ENCODE measurements at regions not wholly inside any gene's neighbourhood (a gene's known extent, or its start where the extent isn't known, plus 50 kb on each side); places are given as distances from the start of the nearest gene placed in this dataset.

DNA sequence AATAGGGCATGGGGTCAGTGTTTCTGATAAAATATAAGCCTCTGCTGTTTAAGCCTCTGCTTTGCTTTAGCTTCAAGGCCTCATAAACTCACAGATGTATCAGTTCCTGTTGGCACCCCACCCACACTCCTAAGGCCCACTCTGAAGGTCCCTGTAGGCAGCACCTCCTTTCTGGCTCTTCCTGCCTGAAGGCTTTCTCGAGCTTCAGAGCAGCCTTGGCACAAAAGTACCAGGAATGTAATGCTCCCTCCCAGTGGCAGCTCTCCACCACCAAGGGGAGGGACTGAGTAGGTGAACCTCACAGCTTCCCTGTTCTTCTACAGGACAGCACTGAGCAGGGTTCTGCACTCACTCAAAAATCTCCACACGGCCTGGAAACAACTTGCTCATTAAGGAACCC, 102.2 kb downstream of the ABHD5 start:
- 10 to 30% methylated on average over 1 of the region's 2 CpGs for WGBS, 2 donors
- no peak for DNase-seq
- no peaks in the 10 kb centered on the region for H3K4me1 ChIP-seq

DNA sequence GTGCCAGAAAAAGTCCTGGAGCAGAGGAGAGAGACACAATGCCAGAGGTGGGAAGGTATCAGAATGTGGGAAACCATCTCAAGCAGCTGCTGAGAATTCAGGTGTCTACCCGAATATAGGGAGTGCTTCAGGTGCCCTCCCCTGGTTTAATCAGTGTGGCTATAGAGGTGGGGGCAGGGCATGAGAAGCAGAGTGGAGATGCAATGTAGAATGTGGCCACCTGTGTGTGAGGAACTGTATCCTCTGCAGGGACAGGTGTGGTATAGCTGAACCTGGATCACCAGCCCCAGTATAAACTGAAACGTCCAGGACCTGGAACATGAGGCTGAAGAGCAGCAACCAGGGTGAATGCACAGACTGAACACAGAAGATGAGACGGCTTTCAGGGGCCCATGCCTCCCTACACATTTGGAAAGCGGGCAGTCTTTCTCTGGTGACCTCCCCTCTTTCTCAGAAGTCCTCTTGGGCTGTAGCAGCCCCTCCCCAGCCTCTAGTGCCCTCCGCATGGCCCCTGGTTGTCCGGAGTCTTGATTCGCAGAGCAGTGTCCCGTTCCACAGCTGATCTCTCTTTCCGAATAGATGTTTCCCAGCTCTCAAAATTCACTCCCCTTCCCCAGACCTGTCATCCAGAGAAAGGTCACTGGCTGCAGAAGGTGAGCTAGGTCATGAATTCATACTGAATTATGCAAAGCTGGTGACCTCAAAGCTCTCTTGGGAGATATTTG, 103.1 kb downstream of the ABHD5 start:
- Histone ChIP-seq H3K4me1 (no peaks in the 10 kb centered on the region), H3K36me3 (no peaks in the 10 kb centered on the region), H3K4me3 (no peak overlapping the region), H3K9me3 (no peaks in the 10 kb centered on the region), H3K27ac (no peak overlapping the region), H3K27me3 (peaks cover 0 to 14% (median 0%) of the 10 kb centered on the region in 4 donors)
- TF ChIP-seq, protein P1, sequence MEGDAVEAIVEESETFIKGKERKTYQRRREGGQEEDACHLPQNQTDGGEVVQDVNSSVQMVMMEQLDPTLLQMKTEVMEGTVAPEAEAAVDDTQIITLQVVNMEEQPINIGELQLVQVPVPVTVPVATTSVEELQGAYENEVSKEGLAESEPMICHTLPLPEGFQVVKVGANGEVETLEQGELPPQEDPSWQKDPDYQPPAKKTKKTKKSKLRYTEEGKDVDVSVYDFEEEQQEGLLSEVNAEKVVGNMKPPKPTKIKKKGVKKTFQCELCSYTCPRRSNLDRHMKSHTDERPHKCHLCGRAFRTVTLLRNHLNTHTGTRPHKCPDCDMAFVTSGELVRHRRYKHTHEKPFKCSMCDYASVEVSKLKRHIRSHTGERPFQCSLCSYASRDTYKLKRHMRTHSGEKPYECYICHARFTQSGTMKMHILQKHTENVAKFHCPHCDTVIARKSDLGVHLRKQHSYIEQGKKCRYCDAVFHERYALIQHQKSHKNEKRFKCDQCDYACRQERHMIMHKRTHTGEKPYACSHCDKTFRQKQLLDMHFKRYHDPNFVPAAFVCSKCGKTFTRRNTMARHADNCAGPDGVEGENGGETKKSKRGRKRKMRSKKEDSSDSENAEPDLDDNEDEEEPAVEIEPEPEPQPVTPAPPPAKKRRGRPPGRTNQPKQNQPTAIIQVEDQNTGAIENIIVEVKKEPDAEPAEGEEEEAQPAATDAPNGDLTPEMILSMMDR (IDR thresholded peaks at IDR 0.05): no peak
- TF ChIP-seq POLR2A (IDR thresholded peaks at IDR 0.05): no peak
- DNase-seq: no peak
- intact Hi-C loops (cut with DNase I): no loop called here
- 76 to 84% methylated on average over 9 of the region's 9 CpGs for WGBS, 2 donors

More for the DNA sequence above, 102.2 kb downstream of the ABHD5 start:
- intact Hi-C loops (cut with DNase I): no loop called here
- no peaks in the 10 kb centered on the region for H3K36me3 ChIP-seq
- TF ChIP-seq, protein P1 (IDR thresholded peaks at IDR 0.05): no peak
- no peak for TF ChIP-seq POLR2A (IDR thresholded peaks at IDR 0.05)
- H3K9me3 ChIP-seq: no peaks in the 10 kb centered on the region
- no peak overlapping the region for H3K4me3 ChIP-seq
- no peak overlapping the region for H3K27ac ChIP-seq
- H3K27me3 ChIP-seq: peaks cover 0 to 14% (median 0%) of the 10 kb centered on the region in 4 donors

DNA sequence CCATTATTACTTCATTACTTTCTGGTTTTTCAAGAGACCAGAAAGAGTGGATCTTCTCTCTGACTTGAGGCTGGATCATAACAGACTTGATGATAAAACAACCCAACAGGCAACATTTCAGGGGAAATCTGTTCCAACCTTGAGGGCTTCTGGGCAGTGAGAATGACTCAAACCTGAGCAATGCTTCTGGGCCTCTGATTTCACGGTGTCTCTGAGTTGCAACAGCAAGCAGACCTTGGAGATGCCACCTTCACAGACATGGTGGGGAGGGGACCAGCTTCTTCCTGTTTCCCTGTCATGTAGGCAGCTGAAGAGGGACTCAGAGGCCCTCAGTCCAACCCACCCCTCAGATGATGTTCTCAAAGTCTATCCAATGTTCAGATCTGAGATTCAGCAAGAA, 104.0 kb downstream of the ABHD5 start:
- intact Hi-C loops (cut with DNase I): no loop called here
- Histone ChIP-seq H3K9me3 (no peaks in the 10 kb centered on the region), H3K27me3 (peaks cover 0 to 10% (median 0%) of the 10 kb centered on the region in 4 donors), H3K4me3 (no peak overlapping the region), H3K36me3 (no peaks in the 10 kb centered on the region), H3K27ac (no peak overlapping the region), H3K4me1 (no peaks in the 10 kb centered on the region)
- no peak for TF ChIP-seq POLR2A (IDR thresholded peaks at IDR 0.05)
- TF ChIP-seq, protein P1 (IDR thresholded peaks at IDR 0.05): no peak
- 30 to 88% methylated on average over 1 of the region's 1 CpG for whole genome bisulfite sequencing, 2 donors
- DNase-seq: no peak

DNA sequence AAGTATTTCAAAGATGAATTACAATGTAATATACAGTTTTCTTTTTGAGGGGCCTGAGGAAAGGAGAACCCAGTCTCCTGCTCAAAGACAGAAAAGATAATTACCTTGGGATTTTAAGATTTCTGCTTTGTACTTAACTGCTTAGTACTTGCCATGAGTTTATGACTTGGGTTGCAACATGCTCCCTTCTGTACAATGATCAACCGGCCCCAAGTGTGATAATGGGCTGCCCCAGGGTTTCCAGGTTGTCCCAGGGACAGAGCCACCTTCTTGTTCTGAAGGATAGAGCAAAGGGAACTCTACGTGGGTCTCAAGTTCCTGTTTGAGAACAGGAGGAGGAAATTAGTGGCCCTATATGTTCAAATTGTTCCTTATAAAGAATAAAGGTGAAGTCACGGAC, 104.8 kb downstream of the ABHD5 start:
- intact Hi-C loops (cut with DNase I): no loop called here
- H3K27ac ChIP-seq: no peak overlapping the region
- H3K36me3 ChIP-seq: no peaks in the 10 kb centered on the region

DNA sequence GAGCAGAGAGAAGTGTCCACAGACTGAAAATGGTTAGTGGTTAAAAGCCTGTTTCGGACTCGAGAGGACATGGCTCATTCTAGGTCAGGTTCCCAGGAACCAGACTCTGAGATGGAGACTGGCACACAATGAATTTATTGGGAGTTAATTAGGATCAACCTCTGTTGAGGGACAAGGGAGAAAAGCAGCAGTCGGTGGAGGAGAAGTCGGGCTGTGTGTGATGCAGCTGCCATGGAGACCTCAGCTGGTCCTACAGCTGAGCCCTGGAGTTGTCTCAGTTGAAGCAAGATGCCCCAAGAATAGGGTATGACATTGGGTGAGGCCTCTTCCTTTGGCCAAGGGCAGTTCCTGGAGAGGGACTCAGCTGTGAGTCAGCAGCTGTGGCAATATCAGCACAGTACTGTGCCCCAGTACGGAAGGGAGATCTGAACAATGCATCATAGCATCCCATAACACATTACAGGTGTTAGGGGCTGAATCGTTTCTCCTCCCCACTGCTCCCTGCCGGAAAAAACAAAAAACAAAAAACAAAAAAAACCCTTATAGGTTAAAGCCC, 105.4 kb downstream of the ABHD5 start:
- Histone ChIP-seq H3K4me1 (no peaks in the 10 kb centered on the region), H3K27ac (no peak overlapping the region), H3K27me3 (peaks cover 0 to 4% (median 0%) of the 10 kb centered on the region in 4 donors), H3K9me3 (no peaks in the 10 kb centered on the region), H3K4me3 (no peak overlapping the region), H3K36me3 (no peaks in the 10 kb centered on the region)
- intact Hi-C loops (cut with DNase I): no loop called here
- 68 to 69% methylated on average over 7 of the region's 7 CpGs for WGBS, 2 donors
- DNase-seq: no peak
- TF ChIP-seq, protein P1 (IDR thresholded peaks at IDR 0.05): no peak
- TF ChIP-seq POLR2A (IDR thresholded peaks at IDR 0.05): no peak

More for the DNA sequence above, 104.8 kb downstream of the ABHD5 start:
- no peak overlapping the region for H3K4me3 ChIP-seq
- no peaks in the 10 kb centered on the region for H3K9me3 ChIP-seq
- 60 to 62% methylated on average over 3 of the region's 3 CpGs for WGBS, 2 donors
- peaks cover 0 to 4% (median 0%) of the 10 kb centered on the region in 4 donors for H3K27me3 ChIP-seq
- H3K4me1 ChIP-seq: no peaks in the 10 kb centered on the region
- TF ChIP-seq, protein P1 (IDR thresholded peaks at IDR 0.05): no peak
- TF ChIP-seq POLR2A (IDR thresholded peaks at IDR 0.05): no peak
- no peak for DNase-seq
